IMR-90 (cell line): ENCODE measurements at regions not wholly inside any gene's neighbourhood (a gene's known extent, or its start where the extent isn't known, plus 50 kb on each side); places are given as distances from the start of the nearest gene placed in this dataset.

Experiments
- CTCF ChIP-seq: conservative IDR thresholded peaks from 2 replicates; pipeline ENCODE4 v1.5.1; 2012; ENCODE audit warnings: mild to moderate bottlenecking, low read depth, low read length, improper control_type of control experiment
- NFE2L2 ChIP-seq: fragments of 150-350 bp; IDR thresholded peaks from 2 replicates; pipeline ENCODE4 v1.6.1; 2016; ENCODE audit warnings: low read depth, mild to moderate bottlenecking, low read length
- POLR2A ChIP-seq: IDR thresholded peaks from 2 replicates; pipeline ENCODE4 v1.6.1; 2012; ENCODE audit warnings: mild to moderate bottlenecking, low read depth, low read length
- USF2 ChIP-seq: fragments of 150-350 bp; IDR thresholded peaks from 2 replicates; pipeline ENCODE4 v1.6.1; 2017; ENCODE audit warnings: mild to moderate bottlenecking, antibody characterized with exemption, low read length, low read depth

- TF ChIP-seq CTCF (no peak), POLR2A (no peak), USF2 (no peak), NFE2L2 (no peak)
Observed at GRCh38 chr9:14453286-14453685, 139.3 kb upstream of the NFIB start.
